Suprapubic skin (tissue), 4 donors: ENCODE measurements at regions not wholly inside any gene's neighbourhood (a gene's known extent, or its start where the extent isn't known, plus 50 kb on each side); places are given as distances from the start of the nearest gene placed in this dataset.

Experiments
- DNase-seq, 2 donors: peaks; one replicate each; pipeline ENCODE4 v3.0.0-alpha.2; 2019; ENCODE audit warnings: low spot score in 2 of 2
- H3K27ac ChIP-seq: fragments of 200-600 bp; sonication (generic); one replicate; pipeline ENCODE4 v1.5.1; 2019
- H3K27me3 ChIP-seq: fragments of 200-600 bp; sonication (generic); one replicate; pipeline ENCODE4 v1.5.1; 2019
- H3K36me3 ChIP-seq: fragments of 200-600 bp; sonication (generic); one replicate; pipeline ENCODE4 v1.5.1; 2019
- H3K4me1 ChIP-seq: fragments of 200-600 bp; sonication (generic); one replicate; pipeline ENCODE4 v1.5.1; 2019
- H3K4me3 ChIP-seq: fragments of 200-600 bp; sonication (generic); one replicate; pipeline ENCODE4 v1.5.1; 2019; ENCODE audit warnings: mild to moderate bottlenecking
- H3K9me3 ChIP-seq: fragments of 200-600 bp; sonication (generic); one replicate; pipeline ENCODE4 v1.5.1; 2019
- EP300 ChIP-seq: sonication (generic); formaldehyde crosslinking; IDR thresholded peaks from one replicate; pipeline ENCODE4 v1.6.1; 2017; ENCODE audit warnings: antibody characterized with exemption
- POLR2A ChIP-seq, 2 donors: fragments of 450-650 bp; IDR thresholded peaks; one replicate each; pipeline ENCODE4 v1.6.1; 2017; ENCODE audit warnings: antibody characterized with exemption in 2 of 2, mild to moderate bottlenecking in 2 of 2, moderate library complexity in 2 of 2
- POLR2AphosphoS5 ChIP-seq, 3 donors: sonication (generic); formaldehyde crosslinking; IDR thresholded peaks; one replicate each; pipeline ENCODE4 v1.6.1; 2017; ENCODE audit warnings: antibody characterized with exemption in 3 of 3
- WGBS: methylation state at CpG from one replicate; pipeline ENCODE4 v1.1.5; 2018; 5-methylcytosine and 5-hydroxymethylcytosine counted together
- TF ChIP-seq, protein P1 (sequence below), 2 donors: fragments of 200-600 bp in 1 of 2; fragments of 450-650 bp in 1 of 2; sonication (generic) in 1 of 2; IDR thresholded peaks; one replicate each; pipeline ENCODE4 v1.5.1; 2016 to 2019; ENCODE audit warnings: antibody characterized with exemption in 2 of 2, mild to moderate bottlenecking in 1 of 2, moderate library complexity in 1 of 2

DNA sequence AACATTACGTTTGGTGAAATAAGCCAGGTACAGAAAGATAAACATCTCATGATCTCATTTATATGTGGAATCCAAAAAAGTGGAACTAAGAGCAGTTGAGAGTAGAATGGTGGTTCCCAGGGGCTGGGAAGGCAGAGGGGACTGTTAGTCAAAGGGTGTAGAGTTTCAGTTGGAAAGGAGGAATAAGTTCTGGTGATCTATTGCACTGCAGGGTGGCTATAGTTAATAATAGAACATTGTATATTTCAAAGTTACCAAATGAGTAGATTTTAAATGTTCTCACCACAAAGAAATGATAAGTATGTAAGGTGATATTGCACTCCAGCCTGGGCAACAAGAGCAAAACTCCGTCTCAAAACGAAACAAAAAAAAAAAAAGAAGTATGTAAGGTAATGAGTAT, 260.1 kb upstream of the RAB6C start:
- TF ChIP-seq POLR2A (IDR thresholded peaks at IDR 0.05) (no peak), POLR2AphosphoS5 (IDR thresholded peaks at IDR 0.05) (no peak), EP300 (no peak)
- TF ChIP-seq, protein P1, sequence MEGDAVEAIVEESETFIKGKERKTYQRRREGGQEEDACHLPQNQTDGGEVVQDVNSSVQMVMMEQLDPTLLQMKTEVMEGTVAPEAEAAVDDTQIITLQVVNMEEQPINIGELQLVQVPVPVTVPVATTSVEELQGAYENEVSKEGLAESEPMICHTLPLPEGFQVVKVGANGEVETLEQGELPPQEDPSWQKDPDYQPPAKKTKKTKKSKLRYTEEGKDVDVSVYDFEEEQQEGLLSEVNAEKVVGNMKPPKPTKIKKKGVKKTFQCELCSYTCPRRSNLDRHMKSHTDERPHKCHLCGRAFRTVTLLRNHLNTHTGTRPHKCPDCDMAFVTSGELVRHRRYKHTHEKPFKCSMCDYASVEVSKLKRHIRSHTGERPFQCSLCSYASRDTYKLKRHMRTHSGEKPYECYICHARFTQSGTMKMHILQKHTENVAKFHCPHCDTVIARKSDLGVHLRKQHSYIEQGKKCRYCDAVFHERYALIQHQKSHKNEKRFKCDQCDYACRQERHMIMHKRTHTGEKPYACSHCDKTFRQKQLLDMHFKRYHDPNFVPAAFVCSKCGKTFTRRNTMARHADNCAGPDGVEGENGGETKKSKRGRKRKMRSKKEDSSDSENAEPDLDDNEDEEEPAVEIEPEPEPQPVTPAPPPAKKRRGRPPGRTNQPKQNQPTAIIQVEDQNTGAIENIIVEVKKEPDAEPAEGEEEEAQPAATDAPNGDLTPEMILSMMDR (IDR thresholded peaks at IDR 0.05), result no peak
- 79% methylated on average over 3 of the region's 3 CpGs for WGBS
- no peaks in the 10 kb centered on the region for H3K9me3 ChIP-seq
- no peak overlapping the region for H3K4me3 ChIP-seq
- H3K4me1 ChIP-seq, result no peaks in the 10 kb centered on the region
- peaks cover 10% of the 10 kb centered on the region for H3K27me3 ChIP-seq
- no peak for DNase-seq
- no peaks in the 10 kb centered on the region for H3K36me3 ChIP-seq
- H3K27ac ChIP-seq, result no peak overlapping the region

DNA sequence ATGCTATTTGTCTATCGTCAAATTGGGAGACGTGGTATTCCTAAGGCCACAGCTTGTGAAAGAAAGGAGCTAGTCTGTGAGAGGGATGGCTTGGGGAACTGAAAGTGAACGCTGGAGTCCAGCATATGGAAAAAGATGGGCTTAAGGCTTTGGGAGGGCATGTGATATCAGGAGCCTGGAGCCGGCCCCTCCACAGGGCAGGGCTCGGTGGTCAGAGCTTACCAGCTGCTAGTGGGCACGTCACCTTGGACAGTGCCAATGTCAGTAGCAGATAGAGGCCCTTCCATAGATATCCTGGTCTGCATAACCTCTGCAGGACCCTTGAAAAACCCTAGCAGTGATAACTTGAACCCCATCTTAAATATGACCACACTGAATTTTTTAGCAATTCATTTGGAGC, 259.1 kb upstream of the RAB6C start:
- Histone ChIP-seq H3K27me3 (peaks cover 10% of the 10 kb centered on the region), H3K9me3 (no peaks in the 10 kb centered on the region), H3K4me1 (no peaks in the 10 kb centered on the region), H3K4me3 (no peak overlapping the region), H3K27ac (no peak overlapping the region), H3K36me3 (no peaks in the 10 kb centered on the region)
- WGBS, result 80% methylated on average over 6 of the region's 6 CpGs
- peak in 1 of 2 donors; percentile 21 for DNase-seq
- TF ChIP-seq, protein P1 (IDR thresholded peaks at IDR 0.05), result no peak
- TF ChIP-seq POLR2A (IDR thresholded peaks at IDR 0.05) (no peak), POLR2AphosphoS5 (IDR thresholded peaks at IDR 0.05) (no peak), EP300 (no peak)

DNA sequence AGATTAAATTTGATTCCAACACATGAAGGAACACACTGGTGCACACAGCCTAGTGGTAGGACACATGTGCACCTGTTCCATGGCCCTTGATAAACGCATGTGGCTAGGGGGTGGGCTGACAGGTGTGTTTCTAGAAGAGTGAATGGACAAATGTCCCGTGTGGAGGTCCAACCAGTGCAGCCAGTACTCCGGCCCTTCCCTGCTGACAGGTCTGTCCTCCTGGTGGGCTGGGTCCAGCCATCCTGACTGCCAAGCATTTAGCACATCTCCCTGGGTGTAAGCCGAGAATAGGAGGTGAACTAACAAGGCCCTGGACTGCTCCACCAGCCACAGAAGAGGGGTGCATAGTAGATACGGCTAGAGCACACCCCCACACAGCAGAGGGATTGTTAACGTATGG, 258.7 kb upstream of the RAB6C start:
- Histone ChIP-seq H3K27ac (no peak overlapping the region), H3K9me3 (no peaks in the 10 kb centered on the region), H3K4me1 (no peaks in the 10 kb centered on the region), H3K36me3 (no peaks in the 10 kb centered on the region), H3K4me3 (no peak overlapping the region), H3K27me3 (peaks cover 10% of the 10 kb centered on the region)
- TF ChIP-seq, protein P1 (IDR thresholded peaks at IDR 0.05), result no peak
- TF ChIP-seq POLR2AphosphoS5 (IDR thresholded peaks at IDR 0.05) (no peak), POLR2A (IDR thresholded peaks at IDR 0.05) (no peak), EP300 (no peak)
- 87% methylated on average over 4 of the region's 6 CpGs for WGBS
- peak in 1 of 2 donors; percentile 59 for DNase-seq

DNA sequence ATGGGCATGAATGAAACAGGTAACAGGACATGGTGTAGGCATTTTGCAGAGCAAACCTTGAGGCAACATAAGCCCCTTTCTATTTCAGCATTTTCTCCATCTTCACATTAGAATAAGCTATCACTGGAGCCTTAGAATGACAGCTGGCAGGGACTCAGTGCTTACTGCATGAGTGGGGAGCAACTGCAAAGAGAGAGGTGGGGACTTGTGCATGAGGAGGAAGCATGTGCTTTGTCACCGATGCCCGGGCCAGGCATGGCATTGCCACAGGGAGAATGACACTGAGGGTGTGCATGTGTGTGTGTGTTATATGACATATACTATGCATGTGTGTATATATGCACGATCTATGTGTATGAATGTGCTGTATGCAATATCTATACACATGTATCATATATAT, 258.2 kb upstream of the RAB6C start:
- no peak overlapping the region for H3K4me3 ChIP-seq
- peak in 1 of 2 donors; percentile 44 for DNase-seq
- no peak overlapping the region for H3K27ac ChIP-seq
- no peaks in the 10 kb centered on the region for H3K4me1 ChIP-seq
- TF ChIP-seq POLR2A (IDR thresholded peaks at IDR 0.05) (no peak), EP300 (no peak), POLR2AphosphoS5 (IDR thresholded peaks at IDR 0.05) (no peak)
- TF ChIP-seq, protein P1 (IDR thresholded peaks at IDR 0.05), result no peak
- peaks cover 10% of the 10 kb centered on the region for H3K27me3 ChIP-seq
- H3K36me3 ChIP-seq, result no peaks in the 10 kb centered on the region
- 84% methylated on average over 3 of the region's 3 CpGs for WGBS
- no peaks in the 10 kb centered on the region for H3K9me3 ChIP-seq

DNA sequence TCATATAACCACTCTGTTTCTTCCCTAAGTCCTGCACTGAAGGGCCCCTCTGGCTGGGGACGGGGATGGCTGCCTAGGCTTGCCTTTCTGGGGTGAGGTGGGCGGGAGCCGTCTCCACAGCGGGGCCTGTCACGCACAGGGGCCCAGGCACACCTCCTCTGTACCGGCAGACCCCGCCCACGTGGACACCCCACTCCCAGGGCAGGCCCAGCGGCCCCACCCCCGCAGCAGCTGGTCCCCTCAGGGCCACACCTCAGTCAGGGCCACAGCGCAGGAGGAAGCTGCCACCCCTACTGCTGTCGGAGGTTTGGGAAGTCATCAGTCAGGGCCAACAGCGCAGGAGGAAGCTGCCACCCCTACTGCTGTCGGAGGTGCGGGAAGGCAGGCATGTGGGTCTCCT, 257.6 kb upstream of the RAB6C start:
- DNase-seq, result peak in 1 of 2 donors; percentile 69
- no peaks in the 10 kb centered on the region for H3K36me3 ChIP-seq
- H3K4me1 ChIP-seq, result no peaks in the 10 kb centered on the region
- WGBS, result 55% methylated on average over 5 of the region's 15 CpGs
- H3K27me3 ChIP-seq, result peaks cover 10% of the 10 kb centered on the region
- TF ChIP-seq EP300 (no peak), POLR2A (IDR thresholded peaks at IDR 0.05) (no peak), POLR2AphosphoS5 (IDR thresholded peaks at IDR 0.05) (no peak)
- TF ChIP-seq, protein P1 (IDR thresholded peaks at IDR 0.05), result no peak
- H3K9me3 ChIP-seq, result no peaks in the 10 kb centered on the region
- H3K27ac ChIP-seq, result no peak overlapping the region
- H3K4me3 ChIP-seq, result no peak overlapping the region
